ENCODE measurements at regions not wholly inside any gene's neighbourhood (a gene's known extent, or its start where the extent isn't known, plus 50 kb on each side); places are given as distances from the start of the nearest gene placed in this dataset.
A peak's percentile ranks its signal among the peaks of the same experiment; 100 is the strongest.
"Not testable (repeated sequence)": the region's sequence is repeated elsewhere in the genome, so short reads cannot be mapped to it uniquely, and the experiment has no call there.

DNA sequence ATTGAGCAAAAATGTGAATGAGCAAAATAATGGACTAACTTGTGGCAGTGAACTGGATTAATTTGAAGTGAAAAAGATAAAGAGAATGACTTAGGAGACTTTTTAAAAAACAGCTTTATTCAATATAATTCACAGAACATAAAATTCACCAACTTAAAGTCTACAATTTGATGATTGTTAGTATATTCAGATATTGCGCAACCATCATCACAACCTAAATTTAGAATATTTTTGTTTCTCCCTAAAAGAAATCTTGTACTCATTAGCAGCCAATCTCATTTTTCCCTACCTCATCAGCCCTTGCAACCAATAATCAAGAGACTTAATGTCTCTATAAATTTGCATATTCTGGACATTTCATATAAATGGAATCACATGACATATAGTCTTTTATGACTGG is 496.5 kb downstream of the IGSF11 start:
- H3K9me3 Mint-ChIP-seq, result peaks cover 0 to 13% (median 0%) of the 10 kb centered on the region in 9 donors

DNA sequence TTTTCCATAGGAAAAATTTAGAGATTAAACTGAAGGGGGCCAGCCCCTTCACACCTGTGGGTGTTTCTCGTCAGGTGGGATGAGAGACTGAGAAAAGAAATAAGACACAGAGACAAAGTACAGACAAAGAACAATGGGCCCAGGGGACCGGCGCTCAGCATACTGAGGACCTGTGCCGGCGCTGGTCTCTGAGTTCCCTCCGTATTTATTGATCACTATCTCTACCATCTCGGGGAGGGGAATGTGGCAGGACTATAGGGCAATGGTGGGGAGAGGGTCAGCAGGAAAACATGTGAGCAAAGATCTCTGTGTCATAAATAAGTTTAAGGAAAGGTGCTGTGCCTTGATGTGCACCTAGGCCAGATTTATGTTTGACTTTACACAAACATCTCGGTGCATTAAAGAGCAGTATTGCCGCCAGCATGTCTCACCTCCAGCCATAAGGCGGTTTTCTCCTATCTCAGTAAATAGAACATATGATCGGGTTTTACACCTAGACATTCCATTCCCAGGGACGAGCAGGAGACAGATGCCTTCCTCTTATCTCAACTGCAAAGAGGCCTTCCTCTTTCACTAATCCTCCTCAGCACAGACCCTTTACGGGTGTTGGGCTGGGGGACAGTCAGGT is 494.7 kb downstream of the IGSF11 start:
- H3K36me3 Mint-ChIP-seq, DNase-seq, H3K4me1 Mint-ChIP-seq, POLR2A ChIA-PET, H3K4me3 Mint-ChIP-seq, H3K27me3 Mint-ChIP-seq, ATAC-seq, H3K27ac Mint-ChIP-seq: not testable (repeated sequence)
- peaks cover 0 to 14% (median 0%) of the 10 kb centered on the region in 9 donors for H3K9me3 Mint-ChIP-seq

More for the DNA sequence above, 496.5 kb downstream of the IGSF11 start:
- H3K27me3 Mint-ChIP-seq, result peaks cover 0 to 6% (median 0%) of the 10 kb centered on the region in 5 donors
- no peak overlapping the region for H3K4me3 Mint-ChIP-seq
- POLR2A ChIA-PET, result no interaction called here
- DNase-seq (no peak), ATAC-seq (no peak)
- no peaks in the 10 kb centered on the region for H3K36me3 Mint-ChIP-seq
- no peak overlapping the region for H3K27ac Mint-ChIP-seq
- H3K4me1 Mint-ChIP-seq, result no peaks in the 10 kb centered on the region

DNA sequence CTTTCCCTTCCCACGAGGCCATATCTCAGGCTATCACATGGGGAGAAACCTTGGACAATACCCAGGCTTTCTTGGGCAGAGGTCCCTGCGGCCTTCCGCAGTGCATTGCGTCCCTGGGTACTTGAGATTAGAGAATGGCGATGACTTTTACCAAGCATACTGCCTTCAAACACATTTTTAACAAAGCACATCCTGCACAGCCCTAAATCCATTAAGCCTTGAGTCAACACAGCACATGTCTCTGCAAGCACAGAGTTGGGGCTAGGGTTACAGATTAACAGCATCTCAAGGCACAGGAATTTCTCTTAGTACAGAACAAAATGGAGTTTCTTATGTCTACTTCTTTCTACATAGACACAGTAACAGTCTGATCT is 494.2 kb downstream of the IGSF11 start:
- H3K9me3 Mint-ChIP-seq, result peaks cover 0 to 17% (median 0%) of the 10 kb centered on the region in 9 donors
- POLR2A ChIA-PET, H3K36me3 Mint-ChIP-seq, DNase-seq, ATAC-seq, H3K4me3 Mint-ChIP-seq, H3K27me3 Mint-ChIP-seq, H3K27ac Mint-ChIP-seq, H3K4me1 Mint-ChIP-seq: not testable (repeated sequence)

DNA sequence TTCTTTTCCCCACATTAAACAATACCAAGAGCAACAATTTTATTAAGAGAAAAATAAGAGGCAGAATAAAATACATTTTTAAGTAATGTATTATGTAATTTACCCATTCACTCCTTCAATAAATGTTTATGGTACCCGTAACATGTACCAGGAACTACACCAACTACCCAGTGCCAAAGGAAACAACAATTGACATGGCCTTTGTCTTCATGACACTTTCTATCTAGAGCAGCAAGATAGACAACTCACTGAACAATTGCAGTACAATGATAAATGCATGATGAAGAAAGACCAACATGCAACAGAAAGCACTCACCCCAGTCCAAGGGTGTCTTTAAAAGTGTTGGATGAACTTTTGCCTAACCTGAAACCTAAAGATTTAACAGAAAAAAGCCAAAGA is 493.8 kb downstream of the IGSF11 start:
- Mint-ChIP-seq H3K36me3 (no peaks in the 10 kb centered on the region), H3K9me3 (peaks cover 0 to 17% (median 0%) of the 10 kb centered on the region in 9 donors), H3K27me3 (peaks cover 0 to 6% (median 0%) of the 10 kb centered on the region in 5 donors), H3K4me1 (no peaks in the 10 kb centered on the region), H3K27ac (no peak overlapping the region), H3K4me3 (no peak overlapping the region)
- POLR2A ChIA-PET, result no interaction called here
- no peak for ATAC-seq
- no peak for DNase-seq

DNA sequence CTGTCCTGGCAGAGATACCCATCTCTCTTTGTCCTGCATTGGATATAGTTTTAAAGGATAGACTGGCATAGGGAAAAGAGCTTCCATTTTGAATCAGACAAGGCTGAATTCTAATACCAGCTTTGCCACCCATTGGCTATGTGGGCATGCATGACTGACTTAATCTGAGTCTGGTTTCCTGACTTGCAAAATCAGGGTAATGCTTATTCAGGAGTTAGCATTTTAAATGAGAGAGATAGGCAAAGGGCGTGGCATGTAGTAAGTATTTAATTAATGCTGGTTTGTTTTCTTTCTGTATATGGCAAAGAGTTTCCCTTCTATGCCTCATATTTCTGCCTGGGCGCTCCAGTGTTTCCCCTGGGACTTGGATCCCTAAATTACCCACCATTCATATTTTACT is 492.9 kb downstream of the IGSF11 start:
- H3K27me3 Mint-ChIP-seq, result peaks cover 0 to 6% (median 0%) of the 10 kb centered on the region in 5 donors
- POLR2A ChIA-PET, result no interaction called here
- H3K4me1 Mint-ChIP-seq, result no peaks in the 10 kb centered on the region
- H3K9me3 Mint-ChIP-seq, result peaks cover 0 to 14% (median 0%) of the 10 kb centered on the region in 9 donors
- DNase-seq, result no peak
- no peak overlapping the region for H3K27ac Mint-ChIP-seq
- no peaks in the 10 kb centered on the region for H3K36me3 Mint-ChIP-seq
- H3K4me3 Mint-ChIP-seq, result no peak overlapping the region
- no peak for ATAC-seq

DNA sequence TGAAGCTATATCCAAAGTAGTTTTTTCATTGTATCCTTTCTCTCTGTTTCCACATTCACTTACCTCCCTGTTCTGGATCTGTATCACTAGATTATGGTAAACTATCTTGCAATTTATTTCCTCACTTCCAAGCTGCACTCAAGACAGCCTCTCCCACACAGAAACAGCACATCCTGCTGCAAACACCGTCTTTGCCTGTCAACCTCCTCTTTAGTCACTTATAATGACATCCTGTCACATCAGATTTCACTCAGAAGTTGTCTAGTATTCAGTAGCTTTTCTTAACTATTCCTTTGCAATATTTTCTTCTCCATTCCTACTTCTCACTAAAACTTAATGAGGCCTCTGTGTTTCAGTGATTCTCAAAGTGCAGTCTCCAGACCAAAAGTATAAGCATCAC is 490.8 kb downstream of the IGSF11 start:
- H3K27me3 Mint-ChIP-seq, result peaks cover 0 to 6% (median 0%) of the 10 kb centered on the region in 5 donors
- POLR2A ChIA-PET, result no interaction called here
- no peaks in the 10 kb centered on the region for H3K4me1 Mint-ChIP-seq
- ATAC-seq (no peak), DNase-seq (no peak)
- H3K27ac Mint-ChIP-seq, result no peak overlapping the region
- H3K9me3 Mint-ChIP-seq, result peaks cover 0 to 11% (median 0%) of the 10 kb centered on the region in 9 donors
- no peak overlapping the region for H3K4me3 Mint-ChIP-seq
- no peaks in the 10 kb centered on the region for H3K36me3 Mint-ChIP-seq

DNA sequence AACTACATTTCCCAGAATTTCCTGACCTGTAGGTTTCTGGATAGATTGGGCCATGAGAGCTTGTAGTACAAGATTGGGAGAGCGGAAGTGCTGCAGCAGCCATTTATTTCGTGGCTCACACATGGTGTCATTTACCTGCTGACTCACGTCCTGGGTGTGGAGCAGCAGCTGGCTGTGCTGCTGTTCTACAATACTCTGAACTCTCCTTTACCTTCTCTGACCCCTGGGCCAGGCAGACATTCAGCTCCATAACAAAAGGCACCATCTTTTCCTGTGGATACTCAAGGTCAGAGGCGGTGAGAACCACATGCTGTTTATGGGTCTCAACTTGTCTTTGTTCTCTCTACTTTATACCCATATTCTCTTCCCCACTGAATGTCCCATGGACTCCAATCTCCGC is 490.2 kb downstream of the IGSF11 start:
- peaks cover 0 to 6% (median 0%) of the 10 kb centered on the region in 5 donors for H3K27me3 Mint-ChIP-seq
- ATAC-seq, result no peak
- DNase-seq, result no peak
- no peaks in the 10 kb centered on the region for H3K36me3 Mint-ChIP-seq
- POLR2A ChIA-PET, result no interaction called here
- H3K9me3 Mint-ChIP-seq, result peaks cover 0 to 11% (median 0%) of the 10 kb centered on the region in 9 donors
- no peak overlapping the region for H3K4me3 Mint-ChIP-seq
- no peaks in the 10 kb centered on the region for H3K4me1 Mint-ChIP-seq
- H3K27ac Mint-ChIP-seq, result no peak overlapping the region

DNA sequence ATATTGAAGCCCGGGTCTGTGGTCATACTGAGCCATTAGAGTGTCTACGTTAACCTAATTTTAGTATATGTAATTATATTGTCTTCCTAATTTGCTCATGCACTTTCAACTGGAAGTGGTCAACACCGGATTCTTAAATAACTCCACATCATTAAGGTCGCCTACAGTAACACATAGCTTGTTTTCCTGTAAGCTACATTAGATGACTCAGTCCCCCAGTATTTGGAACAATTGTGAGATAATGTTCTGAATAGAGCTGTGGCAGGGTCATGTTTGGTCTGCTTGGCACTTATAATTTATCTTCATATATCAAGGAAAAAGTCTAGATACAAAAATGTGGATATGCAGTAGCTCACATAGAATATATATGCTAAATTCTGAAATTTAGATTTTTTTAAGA is 486.2 kb downstream of the IGSF11 start:
- POLR2A ChIA-PET, result no interaction called here
- Mint-ChIP-seq H3K36me3 (no peaks in the 10 kb centered on the region), H3K9me3 (peaks cover 0 to 3% (median 0%) of the 10 kb centered on the region in 9 donors), H3K27ac (no peak overlapping the region), H3K4me1 (no peaks in the 10 kb centered on the region), H3K4me3 (no peak overlapping the region), H3K27me3 (no peaks in the 10 kb centered on the region)
- ATAC-seq, result no peak
- DNase-seq, result no peak

DNA sequence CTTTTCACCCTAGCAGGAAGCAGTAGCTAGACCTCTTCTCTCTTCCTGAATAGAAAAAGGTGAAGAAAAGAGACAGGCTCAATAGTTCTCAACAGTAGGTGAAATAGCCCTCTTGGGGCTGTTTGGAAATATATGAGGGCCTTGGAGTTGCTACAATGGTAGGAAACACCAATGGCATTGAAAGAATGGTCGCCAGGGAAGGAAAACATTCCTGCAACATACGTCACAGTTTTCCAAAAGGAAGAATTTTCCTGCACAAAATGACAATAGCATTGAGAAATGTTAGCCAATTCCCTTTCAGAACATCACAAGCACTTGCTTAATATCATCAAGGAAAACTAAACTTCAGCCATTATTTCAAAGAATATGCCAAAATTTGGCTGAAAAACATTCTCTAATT is 484.5 kb downstream of the IGSF11 start:
- no peak overlapping the region for H3K27ac Mint-ChIP-seq
- no peaks in the 10 kb centered on the region for H3K27me3 Mint-ChIP-seq
- H3K9me3 Mint-ChIP-seq, result peaks cover 0 to 5% (median 0%) of the 10 kb centered on the region in 9 donors
- POLR2A ChIA-PET, result no interaction called here
- no peak for DNase-seq
- H3K4me1 Mint-ChIP-seq, result no peaks in the 10 kb centered on the region
- H3K4me3 Mint-ChIP-seq, result no peak overlapping the region
- no peaks in the 10 kb centered on the region for H3K36me3 Mint-ChIP-seq
- ATAC-seq, result no peak

DNA sequence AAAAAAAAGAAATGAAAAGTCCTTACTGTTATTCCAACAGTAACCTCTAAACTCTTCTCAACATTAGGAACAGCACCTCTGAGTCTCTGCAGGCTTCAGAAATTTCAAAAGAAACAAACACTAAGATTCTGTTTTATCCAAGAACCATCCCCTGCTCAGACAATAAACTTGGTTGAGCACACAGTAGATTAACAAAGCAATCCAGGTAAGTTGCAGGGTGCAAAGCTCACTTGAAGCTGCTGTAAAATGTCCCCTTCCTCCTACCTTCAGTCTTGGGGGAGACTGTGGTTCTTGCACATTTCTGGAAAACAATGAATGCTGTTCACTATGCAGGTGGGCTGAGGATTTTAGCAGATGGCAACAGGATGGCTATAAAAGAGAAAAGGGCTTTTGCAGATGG is 484.1 kb downstream of the IGSF11 start:
- Mint-ChIP-seq H3K4me1 (no peaks in the 10 kb centered on the region), H3K27ac (peak overlapping the region in 1 of 10 donors; percentile 22), H3K36me3 (no peaks in the 10 kb centered on the region), H3K9me3 (peaks cover 0 to 3% (median 0%) of the 10 kb centered on the region in 9 donors), H3K27me3 (no peaks in the 10 kb centered on the region), H3K4me3 (no peak overlapping the region)
- POLR2A ChIA-PET, result no interaction called here
- DNase-seq, result no peak
- no peak for ATAC-seq

DNA sequence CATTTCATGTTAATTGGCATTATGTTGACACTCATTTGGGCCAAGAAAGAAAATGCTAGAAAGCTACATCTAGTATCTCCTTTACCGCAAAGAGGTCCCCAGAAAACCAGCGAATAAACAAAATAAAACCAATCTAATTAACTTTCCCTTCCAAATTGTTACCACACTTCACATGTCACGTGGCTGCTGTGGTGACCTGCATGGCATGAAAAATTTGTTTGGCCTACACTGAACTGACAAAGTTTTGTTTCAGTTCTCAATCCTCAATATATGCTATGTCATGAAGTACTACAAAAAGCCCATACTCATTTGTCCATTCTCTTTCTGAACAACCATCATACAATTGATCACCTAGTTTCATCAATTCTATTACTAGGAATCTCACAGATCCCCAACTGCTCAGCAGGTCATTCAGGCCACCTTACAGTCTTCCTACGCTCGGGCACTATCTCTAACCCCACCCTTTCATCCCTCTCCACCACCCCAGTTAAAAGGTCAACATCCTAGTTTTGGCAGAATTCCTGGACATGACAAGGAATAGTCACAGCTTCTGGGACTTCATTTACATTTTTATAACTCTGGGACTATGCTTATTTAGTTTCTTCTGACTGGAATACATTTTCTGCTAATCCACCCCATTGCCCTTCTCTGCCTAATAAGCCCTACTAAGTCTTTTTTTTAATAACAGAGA is 480.4 kb downstream of the IGSF11 start:
- POLR2A ChIA-PET, result no interaction called here
- no peaks in the 10 kb centered on the region for H3K27me3 Mint-ChIP-seq
- H3K36me3 Mint-ChIP-seq, result no peaks in the 10 kb centered on the region
- ATAC-seq (no peak), DNase-seq (no peak)
- no peak overlapping the region for H3K27ac Mint-ChIP-seq
- no peaks in the 10 kb centered on the region for H3K4me1 Mint-ChIP-seq
- H3K9me3 Mint-ChIP-seq, result peaks cover 0 to 3% (median 0%) of the 10 kb centered on the region in 9 donors
- no peak overlapping the region for H3K4me3 Mint-ChIP-seq

DNA sequence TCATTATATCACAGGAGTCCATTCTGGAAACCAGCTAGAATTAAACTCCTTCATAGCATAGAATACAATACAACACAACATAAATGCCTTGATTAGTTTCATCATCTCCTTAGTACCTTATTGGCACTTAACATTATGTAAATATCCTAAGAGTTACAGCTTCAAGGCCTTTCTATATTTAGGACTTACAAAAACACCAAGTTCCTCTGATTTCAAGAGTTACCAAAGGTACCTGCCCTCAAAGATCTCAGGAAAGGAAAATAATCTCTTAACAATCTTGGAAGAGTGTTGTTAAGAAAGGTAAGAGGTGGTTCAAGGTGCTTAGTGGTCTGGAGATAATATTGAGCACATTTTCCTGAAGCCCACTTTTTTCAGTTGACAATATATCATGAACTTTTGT is 477.7 kb downstream of the IGSF11 start:
- H3K27me3 Mint-ChIP-seq, result peaks cover 0 to 4% (median 0%) of the 10 kb centered on the region in 5 donors
- no peak overlapping the region for H3K4me3 Mint-ChIP-seq
- no peak for ATAC-seq
- no peaks in the 10 kb centered on the region for H3K36me3 Mint-ChIP-seq
- peaks cover 0 to 8% (median 2%) of the 10 kb centered on the region in 9 donors for H3K9me3 Mint-ChIP-seq
- no peak for DNase-seq
- no peaks in the 10 kb centered on the region for H3K4me1 Mint-ChIP-seq
- H3K27ac Mint-ChIP-seq, result no peak overlapping the region
- POLR2A ChIA-PET, result no interaction called here

DNA sequence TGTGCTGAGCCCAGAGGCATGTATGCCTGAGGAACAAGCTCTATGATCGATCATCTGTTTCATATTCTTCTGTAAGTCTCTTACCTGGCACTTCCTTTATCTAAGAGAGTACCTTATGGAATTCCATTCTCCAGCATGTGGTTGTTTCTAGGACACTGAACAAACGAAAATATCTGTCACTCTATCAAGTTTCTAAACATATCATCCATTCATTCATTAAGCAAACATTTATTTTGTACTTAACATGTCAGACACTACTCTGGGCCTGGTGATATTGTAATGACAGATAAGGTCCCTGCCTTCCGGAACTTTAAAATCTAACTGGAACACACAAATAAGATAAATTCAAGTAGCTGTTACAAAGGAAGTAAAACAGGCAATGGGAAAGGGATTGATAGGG is 477.1 kb downstream of the IGSF11 start:
- ATAC-seq, result no peak
- Mint-ChIP-seq H3K36me3 (no peaks in the 10 kb centered on the region), H3K27me3 (peaks cover 0 to 4% (median 0%) of the 10 kb centered on the region in 5 donors), H3K4me1 (no peaks in the 10 kb centered on the region), H3K27ac (no peak overlapping the region), H3K4me3 (no peak overlapping the region), H3K9me3 (peaks cover 0 to 11% (median 4%) of the 10 kb centered on the region in 9 donors)
- POLR2A ChIA-PET, result no interaction called here
- DNase-seq, result no peak

DNA sequence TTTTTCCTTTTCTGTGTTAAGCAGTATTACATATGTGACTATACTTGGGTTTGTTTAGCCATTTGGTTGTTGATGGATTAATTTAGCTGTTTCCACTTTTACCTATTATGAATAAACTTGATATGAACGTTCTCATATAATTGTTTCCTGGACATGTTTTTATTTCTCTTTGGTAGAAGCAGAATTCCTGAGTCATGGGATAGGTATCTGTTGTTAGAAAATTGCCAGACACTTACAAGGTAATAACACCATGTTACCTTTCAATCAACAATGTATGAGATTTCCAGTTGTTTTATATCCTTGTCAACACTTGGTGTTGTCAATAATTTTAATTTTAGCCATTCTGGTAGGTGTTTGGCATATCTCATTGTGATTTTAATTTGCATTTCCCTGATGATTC is 475.4 kb downstream of the IGSF11 start:
- no peak for ATAC-seq
- POLR2A ChIA-PET, result no interaction called here
- no peak for DNase-seq
- Mint-ChIP-seq H3K4me3 (no peak overlapping the region), H3K36me3 (no peaks in the 10 kb centered on the region), H3K9me3 (peaks cover 0 to 18% (median 4%) of the 10 kb centered on the region in 9 donors), H3K27me3 (peaks cover 0 to 4% (median 0%) of the 10 kb centered on the region in 5 donors), H3K4me1 (no peaks in the 10 kb centered on the region), H3K27ac (no peak overlapping the region)
